ENCODE measurements at regions not wholly inside any gene's neighbourhood (a gene's known extent, or its start where the extent isn't known, plus 50 kb on each side); places are given as distances from the start of the nearest gene placed in this dataset.

GRCh38 chr4:20445933-20446723, 194.4 kb downstream of the SLIT2 start:
- 40 to 56% methylated on average over 5 of the region's 5 CpGs for WGBS, 2 donors
- TF ChIP-seq POLR2A (IDR thresholded peaks at IDR 0.05) (no peak), CTCF (IDR thresholded peaks at IDR 0.05) (no peak)
- Histone ChIP-seq H3K27me3 (no peaks in the 10 kb centered on the region), H3K4me1 (no peaks in the 10 kb centered on the region), H3K36me3 (replicated peaks in 1 of 2; ENCODE audit: insufficient read depth in 1 of 2, low read depth in 2 of 2) (no peaks in the 10 kb centered on the region), H3K27ac (no peak overlapping the region), H3K4me3 (no peak overlapping the region), H3K9me3 (no peaks in the 10 kb centered on the region)
- intact Hi-C loops (cut with DNase I): no loop called here
- ATAC-seq: no peak
- DNase-seq: no peak

- no peaks in the 10 kb centered on the region for H3K36me3 ChIP-seq (replicated peaks in 1 of 2; ENCODE audit: insufficient read depth in 1 of 2, low read depth in 2 of 2)
- WGBS, 2 donors: 50 to 61% methylated on average over 2 of the region's 2 CpGs
- intact Hi-C loops (cut with DNase I): no loop called here
- no peaks in the 10 kb centered on the region for H3K9me3 ChIP-seq
- H3K27me3 ChIP-seq: no peaks in the 10 kb centered on the region
- no peak overlapping the region for H3K27ac ChIP-seq
- DNase-seq (no peak), ATAC-seq (no peak)
- H3K4me3 ChIP-seq: no peak overlapping the region
- no peaks in the 10 kb centered on the region for H3K4me1 ChIP-seq
- TF ChIP-seq CTCF (IDR thresholded peaks at IDR 0.05): no peak
- TF ChIP-seq POLR2A (IDR thresholded peaks at IDR 0.05): no peak
Measured at GRCh38 chr4:20447103-20447502, 195.4 kb downstream of the SLIT2 start.

GRCh38 chr4:20451986-20452385, 200.3 kb downstream of the SLIT2 start:
- intact Hi-C loops (cut with DNase I): no loop called here
- DNase-seq (no peak), ATAC-seq (no peak)
- H3K27me3 ChIP-seq: no peaks in the 10 kb centered on the region
- H3K27ac ChIP-seq: no peak overlapping the region
- no peak overlapping the region for H3K4me3 ChIP-seq
- H3K9me3 ChIP-seq: no peaks in the 10 kb centered on the region
- 71 to 85% methylated on average over 2 of the region's 2 CpGs for WGBS, 2 donors
- H3K36me3 ChIP-seq (replicated peaks in 1 of 2; ENCODE audit: insufficient read depth in 1 of 2, low read depth in 2 of 2): no peaks in the 10 kb centered on the region
- no peak for TF ChIP-seq POLR2A (IDR thresholded peaks at IDR 0.05)
- TF ChIP-seq CTCF (IDR thresholded peaks at IDR 0.05): no peak
- no peaks in the 10 kb centered on the region for H3K4me1 ChIP-seq

- ATAC-seq: no peak
- no peaks in the 10 kb centered on the region for H3K36me3 ChIP-seq (replicated peaks in 1 of 2; ENCODE audit: insufficient read depth in 1 of 2, low read depth in 2 of 2)
- intact Hi-C loops (cut with DNase I): no loop called here
Measured at GRCh38 chr4:20454515-20454914, 202.8 kb downstream of the SLIT2 start.

More at GRCh38 chr4:20454515-20454914, 202.8 kb downstream of the SLIT2 start:
- no peak for DNase-seq
- TF ChIP-seq CTCF (IDR thresholded peaks at IDR 0.05) (no peak), POLR2A (IDR thresholded peaks at IDR 0.05) (no peak)
- Histone ChIP-seq H3K9me3 (no peaks in the 10 kb centered on the region), H3K4me3 (no peak overlapping the region), H3K27ac (no peak overlapping the region), H3K4me1 (no peaks in the 10 kb centered on the region), H3K27me3 (no peaks in the 10 kb centered on the region)
- WGBS, 2 donors: 65 to 87% methylated on average over 2 of the region's 2 CpGs
